Kidney (tissue), 13 donors: ENCODE measurements at regions not wholly inside any gene's neighbourhood (a gene's known extent, or its start where the extent isn't known, plus 50 kb on each side); places are given as distances from the start of the nearest gene placed in this dataset.

Experiments used
- DNase-seq, 5 donors: peaks; one replicate each; pipeline ENCODE4 v3.0.0-alpha.2; 2013 to 2020
- FAIRE-seq: peaks from 2 replicates; lab custom pipeline; 2012; peaks lifted over from hg19 to GRCh38; lab: Jason Lieb, UNC
- H3K27ac ChIP-seq, 2 donors: one replicate each; pipeline ENCODE4 v1.7.0; 2013; ENCODE audit warnings: low read depth in 2 of 2, low read length in 2 of 2, inconsistent platforms in 1 of 2
- H3K27me3 ChIP-seq: one replicate; pipeline ENCODE4 v1.7.1; 2013; ENCODE audit warnings: low read length, inconsistent platforms; ENCODE audit not compliant: control insufficient read depth, insufficient read depth
- H3K36me3 ChIP-seq, 3 donors: one replicate each; pipeline versions ENCODE4 v1.7.0 to v1.7.1; 2013; ENCODE audit warnings: low read length in 3 of 3, control low read depth in 1 of 3, inconsistent platforms in 1 of 3; ENCODE audit not compliant: insufficient read depth in 3 of 3, control insufficient read depth in 2 of 3
- H3K4me1 ChIP-seq, 3 donors: one replicate each; pipeline versions ENCODE4 v1.7.0 to v1.7.1; 2013; ENCODE audit warnings: low read length in 3 of 3, inconsistent platforms in 1 of 3, low read depth in 1 of 3; ENCODE audit not compliant: control insufficient read depth in 2 of 3, insufficient read depth in 2 of 3
- H3K4me3 ChIP-seq, 3 donors: one replicate each; pipeline versions ENCODE4 v1.7.0 to v1.8.1; 2013; ENCODE audit warnings: low read length in 3 of 3, control low read depth in 1 of 3, inconsistent platforms in 1 of 3
- H3K9ac ChIP-seq, 3 donors: one replicate each; pipeline versions ENCODE4 v1.7.0 to v1.7.1; 2013; ENCODE audit warnings: low read length in 3 of 3, control low read depth in 1 of 3, inconsistent platforms in 1 of 3
- H3K9me3 ChIP-seq, 3 donors: one replicate each; pipeline versions ENCODE4 v1.7.0 to v1.7.1; 2013; ENCODE audit warnings: low read length in 3 of 3, control low read depth in 1 of 3, inconsistent platforms in 1 of 3; ENCODE audit not compliant: control insufficient read depth in 2 of 3, insufficient read depth in 1 of 3
- CTCF ChIP-seq: IDR thresholded peaks from 3 replicates; pipeline ENCODE4 v1.5.1; 2012; ENCODE audit warnings: mild to moderate bottlenecking, moderate library complexity, borderline replicate concordance; ENCODE audit not compliant: insufficient read depth; ENCODE audit errors: extremely low read depth
- intact Hi-C: fragments of 100-400 bp; cut with DNase I; formaldehyde crosslinking; loops from one replicate; pipeline ENCODE4 v1.11.1; 2022
- donor health status: control.
- donor health status: control.
- donor health status: control.
- donor health status: control.
- donor health status: control.
- donor health status: DM: yes; HTN: yes; CAD: no.
- donor health status: Normal renal cell carcinoma (clear cell type).

GRCh38 chr3:196147116-196147515 is 64.1 kb downstream of the ZDHHC19 start:
- intact Hi-C loops, result no loop called here
- DNase-seq, result no peak
- H3K27me3 ChIP-seq, result no peaks in the 10 kb centered on the region
- no peak for FAIRE-seq
- no peak for TF ChIP-seq CTCF
- H3K27ac ChIP-seq, result no peak overlapping the region
- peaks cover 0 to 5% (median 0%) of the 10 kb centered on the region in 3 donors for H3K4me1 ChIP-seq
- no peaks in the 10 kb centered on the region for H3K36me3 ChIP-seq
- H3K9me3 ChIP-seq, result no peaks in the 10 kb centered on the region
- H3K4me3 ChIP-seq, result no peak overlapping the region
- no peak overlapping the region for H3K9ac ChIP-seq

GRCh38 chr3:196145468-196146262 is 63.8 kb upstream of the TFRC start:
- DNase-seq, result no peak
- H3K4me1 ChIP-seq, result peaks cover 0 to 10% (median 0%) of the 10 kb centered on the region in 3 donors
- H3K27ac ChIP-seq, result no peak overlapping the region
- no peaks in the 10 kb centered on the region for H3K9me3 ChIP-seq
- intact Hi-C loops, result no loop called here
- no peak for FAIRE-seq
- H3K27me3 ChIP-seq, result no peaks in the 10 kb centered on the region
- no peak overlapping the region for H3K9ac ChIP-seq
- no peak for TF ChIP-seq CTCF
- no peaks in the 10 kb centered on the region for H3K36me3 ChIP-seq
- no peak overlapping the region for H3K4me3 ChIP-seq

- no peak for FAIRE-seq
Measured at GRCh38 chr3:196144383-196145105, 62.7 kb upstream of the TFRC start.

More at GRCh38 chr3:196144383-196145105, 62.7 kb upstream of the TFRC start:
- no peak for TF ChIP-seq CTCF
- peaks cover 0 to 10% (median 0%) of the 10 kb centered on the region in 3 donors for H3K4me1 ChIP-seq
- intact Hi-C loops, result no loop called here
- no peaks in the 10 kb centered on the region for H3K36me3 ChIP-seq
- no peaks in the 10 kb centered on the region for H3K9me3 ChIP-seq
- no peak overlapping the region for H3K9ac ChIP-seq
- no peaks in the 10 kb centered on the region for H3K27me3 ChIP-seq
- no peak overlapping the region for H3K27ac ChIP-seq
- no peak overlapping the region for H3K4me3 ChIP-seq
- no peak for DNase-seq
